ENCODE measurements at regions not wholly inside any gene's neighbourhood (a gene's known extent, or its start where the extent isn't known, plus 50 kb on each side); places are given as distances from the start of the nearest gene placed in this dataset.
A peak's percentile ranks its signal among the peaks of the same experiment; 100 is the strongest.

DNA sequence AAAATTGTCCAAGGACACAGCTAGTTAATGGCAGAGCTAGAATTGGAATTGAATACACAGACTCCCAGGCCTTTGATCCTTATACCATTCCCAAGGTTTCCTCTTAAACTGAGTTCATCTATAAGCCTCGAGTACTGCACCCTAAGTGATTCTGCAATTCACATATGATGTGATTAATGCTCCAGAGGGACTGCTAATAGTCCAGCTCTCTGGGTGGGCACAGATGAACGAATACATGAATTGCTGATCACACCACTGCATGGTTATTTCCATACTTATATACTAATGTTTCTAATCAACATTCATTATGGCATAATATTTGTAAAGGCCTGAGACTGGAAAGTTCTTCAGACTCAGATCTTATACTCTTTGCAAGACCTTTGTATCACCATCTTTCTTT, 101.8 kb downstream of the NUFIP1 start:
- no peak overlapping the region for H3K4me3 ChIP-seq (ENCODE audit: low read depth, low read length)
- TF ChIP-seq, protein P1, sequence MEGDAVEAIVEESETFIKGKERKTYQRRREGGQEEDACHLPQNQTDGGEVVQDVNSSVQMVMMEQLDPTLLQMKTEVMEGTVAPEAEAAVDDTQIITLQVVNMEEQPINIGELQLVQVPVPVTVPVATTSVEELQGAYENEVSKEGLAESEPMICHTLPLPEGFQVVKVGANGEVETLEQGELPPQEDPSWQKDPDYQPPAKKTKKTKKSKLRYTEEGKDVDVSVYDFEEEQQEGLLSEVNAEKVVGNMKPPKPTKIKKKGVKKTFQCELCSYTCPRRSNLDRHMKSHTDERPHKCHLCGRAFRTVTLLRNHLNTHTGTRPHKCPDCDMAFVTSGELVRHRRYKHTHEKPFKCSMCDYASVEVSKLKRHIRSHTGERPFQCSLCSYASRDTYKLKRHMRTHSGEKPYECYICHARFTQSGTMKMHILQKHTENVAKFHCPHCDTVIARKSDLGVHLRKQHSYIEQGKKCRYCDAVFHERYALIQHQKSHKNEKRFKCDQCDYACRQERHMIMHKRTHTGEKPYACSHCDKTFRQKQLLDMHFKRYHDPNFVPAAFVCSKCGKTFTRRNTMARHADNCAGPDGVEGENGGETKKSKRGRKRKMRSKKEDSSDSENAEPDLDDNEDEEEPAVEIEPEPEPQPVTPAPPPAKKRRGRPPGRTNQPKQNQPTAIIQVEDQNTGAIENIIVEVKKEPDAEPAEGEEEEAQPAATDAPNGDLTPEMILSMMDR (IDR thresholded peaks at IDR 0.05; ENCODE audit: low read depth, low read length), result no peak

DNA sequence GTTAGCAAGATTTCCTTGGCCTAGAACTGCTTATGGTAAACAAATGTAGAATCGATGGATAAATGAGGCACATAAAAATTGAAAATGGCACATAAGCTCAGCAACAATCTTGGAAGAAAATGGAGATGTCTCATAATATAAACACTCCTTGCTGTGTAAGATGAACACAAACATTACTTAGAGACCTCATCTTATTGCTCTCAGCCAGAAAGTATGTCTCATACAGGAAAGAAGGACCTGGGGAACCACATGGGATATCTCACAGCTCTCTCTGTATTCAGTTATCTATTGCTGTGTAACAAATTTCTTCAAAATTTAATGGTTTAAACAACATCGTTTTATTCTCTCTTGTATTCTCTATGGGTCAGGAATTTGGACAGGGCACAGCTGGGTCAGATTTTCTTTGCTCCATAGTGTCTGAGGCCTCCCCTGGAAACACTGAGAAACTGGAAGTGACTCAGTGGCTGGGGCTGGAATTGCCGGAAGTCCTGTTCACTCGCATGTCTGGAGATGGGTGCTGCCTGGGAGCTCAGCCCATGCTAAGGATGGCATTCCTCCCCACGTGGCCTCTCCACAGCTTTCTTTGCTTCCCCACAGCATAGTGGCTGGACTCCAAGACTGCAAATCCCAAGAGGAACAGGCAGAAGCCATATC, 105.1 kb downstream of the NUFIP1 start:
- TF ChIP-seq, protein P1 (IDR thresholded peaks at IDR 0.05; ENCODE audit: low read depth, low read length), result no peak
- H3K4me3 ChIP-seq (ENCODE audit: low read depth, low read length), result no peak overlapping the region

DNA sequence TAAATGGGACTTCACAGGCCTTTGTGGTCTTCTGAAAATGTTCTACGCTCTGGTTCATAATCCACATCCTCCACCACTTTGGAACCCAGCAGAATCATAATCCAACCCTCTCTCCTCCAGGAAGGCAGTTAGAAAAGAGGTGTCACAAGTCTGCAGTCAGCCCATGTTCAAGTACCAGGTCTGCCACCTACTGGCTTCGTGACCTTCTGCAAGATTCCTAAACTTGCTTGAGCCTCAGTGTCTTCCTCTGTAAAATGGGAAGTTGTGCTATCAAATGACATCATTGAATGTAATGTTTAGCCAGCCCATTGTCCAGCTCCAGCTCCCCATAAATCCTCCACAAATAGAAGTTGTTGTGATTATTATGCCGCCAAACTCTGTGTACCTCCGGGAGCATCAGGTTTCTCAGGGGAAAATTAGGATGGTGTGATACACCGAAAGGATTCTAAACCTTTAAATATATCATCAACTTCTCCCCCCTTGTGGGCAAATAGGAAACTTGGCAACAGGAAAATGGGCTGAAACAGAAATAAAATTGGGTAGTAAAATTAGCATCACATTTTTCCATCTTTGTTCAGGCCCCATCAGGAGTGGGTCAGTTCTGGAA, 109.7 kb downstream of the NUFIP1 start:
- no peak overlapping the region for H3K4me3 ChIP-seq (ENCODE audit: low read depth, low read length)
- TF ChIP-seq, protein P1 (IDR thresholded peaks at IDR 0.05; ENCODE audit: low read depth, low read length), result peak; percentile 12; the same call in 1 of the 2 replicates

DNA sequence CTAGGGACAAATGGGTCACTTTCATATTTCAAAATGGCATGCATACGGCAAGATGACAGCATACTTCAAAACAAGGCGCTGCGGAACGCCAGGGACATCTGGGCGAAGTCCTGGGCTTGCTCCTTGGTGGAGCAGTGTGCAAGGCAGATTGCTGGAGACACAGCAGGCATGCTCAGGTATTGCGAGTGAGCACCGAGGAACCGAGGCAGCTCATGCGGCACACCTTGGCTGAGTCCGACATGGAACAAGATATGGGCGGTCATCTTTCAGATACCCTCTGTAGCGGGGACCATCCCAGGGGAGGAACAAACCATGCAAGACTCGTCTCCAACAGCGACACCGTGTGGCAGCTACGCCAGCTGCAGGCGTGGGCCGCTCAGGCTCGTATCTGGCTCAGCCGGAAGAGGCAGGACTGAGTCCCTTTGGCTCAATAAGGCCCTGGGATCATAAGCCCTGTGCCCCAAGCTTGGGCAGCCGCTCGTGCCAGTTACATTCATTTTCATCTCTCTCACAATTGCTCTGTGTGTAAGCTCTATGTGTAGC, 112.4 kb downstream of the NUFIP1 start:
- TF ChIP-seq, protein P1 (IDR thresholded peaks at IDR 0.05; ENCODE audit: low read depth, low read length), result no peak
- H3K4me3 ChIP-seq (ENCODE audit: low read depth, low read length), result no peak overlapping the region

DNA sequence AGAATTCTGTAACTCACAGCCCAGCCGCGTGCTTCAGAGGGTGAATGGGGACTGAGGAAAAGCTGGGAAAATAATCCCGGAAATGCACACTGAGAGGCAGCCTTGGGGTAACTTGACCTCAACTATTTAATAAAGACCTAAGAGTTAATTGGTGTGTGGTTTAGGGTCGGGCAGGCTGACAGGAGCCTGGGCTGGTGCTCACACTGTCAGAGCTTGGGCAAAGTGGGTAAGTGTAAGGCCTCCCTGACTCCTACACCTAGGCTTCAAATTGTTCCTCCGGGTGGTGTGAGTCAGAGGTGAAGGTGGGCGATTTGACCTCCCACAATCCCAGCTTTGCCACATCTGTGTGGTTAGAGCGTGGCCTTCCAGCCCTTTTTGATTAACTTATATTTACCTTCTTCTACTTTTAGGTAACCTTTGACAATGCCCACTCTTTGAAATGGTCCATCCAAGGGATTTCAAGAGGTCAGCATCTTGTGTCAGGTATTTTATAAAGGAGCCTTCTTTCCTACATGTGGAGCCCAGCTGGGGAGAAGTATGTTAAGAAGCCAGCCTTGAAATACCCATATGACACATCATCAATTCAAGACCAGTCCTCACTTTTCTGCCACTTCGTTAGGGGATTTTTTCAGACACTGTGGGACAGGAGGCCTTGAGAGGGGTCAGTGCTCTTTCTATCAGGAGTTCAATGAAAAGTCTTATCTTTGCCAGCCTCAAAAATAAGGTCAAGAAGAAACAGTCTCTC, 114.2 kb downstream of the NUFIP1 start:
- TF ChIP-seq, protein P1 (IDR thresholded peaks at IDR 0.05; ENCODE audit: low read depth, low read length), result no peak
- no peak overlapping the region for H3K4me3 ChIP-seq (ENCODE audit: low read depth, low read length)

DNA sequence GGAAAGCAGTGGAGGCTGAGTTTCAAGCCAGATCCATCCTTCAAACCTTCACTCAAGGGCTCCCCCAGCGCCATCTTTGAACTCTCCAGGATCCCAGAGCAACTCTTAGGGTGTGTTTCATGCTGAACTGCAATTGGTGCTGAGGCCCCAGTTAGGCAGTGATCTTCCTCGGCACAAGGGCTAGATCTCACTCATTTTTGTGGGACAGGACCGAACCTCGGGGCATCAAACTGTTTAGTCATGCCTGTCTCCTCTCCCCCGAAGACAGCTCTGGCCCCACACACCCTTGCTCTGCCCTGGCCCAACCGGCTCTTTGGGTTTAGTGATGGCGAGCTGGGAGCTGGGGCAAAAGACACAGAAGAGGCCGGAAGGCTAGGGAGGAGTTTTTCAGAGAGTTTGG, 115.1 kb downstream of the NUFIP1 start:
- no peak overlapping the region for H3K4me3 ChIP-seq (ENCODE audit: low read depth, low read length)
- TF ChIP-seq, protein P1 (IDR thresholded peaks at IDR 0.05; ENCODE audit: low read depth, low read length), result no peak

DNA sequence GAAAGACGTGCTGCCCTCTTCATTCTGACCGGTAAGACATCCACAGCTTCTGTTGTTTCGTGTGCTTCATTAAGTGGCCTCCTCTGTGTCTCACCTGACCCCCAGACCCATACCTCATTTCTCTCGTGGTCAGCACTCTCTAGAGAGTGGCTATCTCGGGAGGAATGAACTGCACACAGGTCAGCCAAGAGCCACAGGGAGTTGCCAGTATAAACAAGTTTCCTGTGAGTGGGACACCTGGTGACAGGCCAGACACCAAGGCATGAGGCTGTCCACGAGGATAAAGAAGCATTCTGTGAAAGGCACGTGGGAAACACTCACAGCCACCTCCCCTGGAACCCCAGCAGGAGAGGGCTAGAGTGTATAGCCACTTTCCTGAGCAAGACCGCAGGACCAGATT, 115.8 kb downstream of the NUFIP1 start:
- TF ChIP-seq, protein P1 (IDR thresholded peaks at IDR 0.05; ENCODE audit: low read depth, low read length), result no peak

More for the DNA sequence above, 115.8 kb downstream of the NUFIP1 start:
- no peak overlapping the region for H3K4me3 ChIP-seq (ENCODE audit: low read depth, low read length)

Data from WI38 (cell line).